Glutamatergic neuron (in vitro differentiated cells): ENCODE measurements at regions not wholly inside any gene's neighbourhood (a gene's known extent, or its start where the extent isn't known, plus 50 kb on each side); places are given as distances from the start of the nearest gene placed in this dataset.

Source experiments
- DNase-seq: peaks from one replicate; pipeline ENCODE4 v3.0.0; 2022
- H3K27ac Mint-ChIP-seq: one replicate; pipeline ENCODE4 v1.8.0; 2020; ENCODE audit warnings: mild to moderate bottlenecking, mixed read lengths, inconsistent platforms; ENCODE audit not compliant: unreplicated experiment
- H3K27me3 Mint-ChIP-seq: one replicate; pipeline ENCODE4 v1.8.0; 2020; ENCODE audit warnings: mild to moderate bottlenecking, moderate library complexity, mixed read lengths, inconsistent platforms; ENCODE audit not compliant: unreplicated experiment
- H3K36me3 Mint-ChIP-seq: one replicate; pipeline ENCODE4 v1.8.0; 2020; ENCODE audit warnings: mild to moderate bottlenecking, mixed read lengths, inconsistent platforms; ENCODE audit not compliant: unreplicated experiment
- H3K4me1 Mint-ChIP-seq: one replicate; pipeline ENCODE4 v1.8.0; 2020; ENCODE audit warnings: mild to moderate bottlenecking, low read depth, mixed read lengths, inconsistent platforms; ENCODE audit not compliant: unreplicated experiment
- H3K4me3 Mint-ChIP-seq: one replicate; pipeline ENCODE4 v1.8.0; 2020; ENCODE audit warnings: mild to moderate bottlenecking, mixed read lengths, inconsistent platforms; ENCODE audit not compliant: unreplicated experiment
- H3K9me3 Mint-ChIP-seq: one replicate; pipeline ENCODE4 v1.8.0; 2020; ENCODE audit warnings: mild to moderate bottlenecking, moderate library complexity, mixed read lengths, inconsistent platforms; ENCODE audit not compliant: unreplicated experiment
- CTCF ChIP-seq: fragments of 200-600 bp; sonication (generic); IDR thresholded peaks from one replicate; pipeline ENCODE4 v1.5.0; 2021; ENCODE audit not compliant: partially characterized antibody, unreplicated experiment

GRCh38 chr11:87942786-87943185 lies 232.5 kb downstream of the RAB38 start:
- no peak for TF ChIP-seq CTCF
- Mint-ChIP-seq H3K9me3 (no peaks in the 10 kb centered on the region), H3K27ac (no peak overlapping the region), H3K4me3 (no peak overlapping the region), H3K36me3 (no peaks in the 10 kb centered on the region), H3K27me3 (no peaks in the 10 kb centered on the region), H3K4me1 (no peaks in the 10 kb centered on the region)
- DNase-seq = no peak

GRCh38 chr11:87934182-87934581 lies 241.1 kb downstream of the RAB38 start:
- Mint-ChIP-seq H3K4me3 (no peak overlapping the region), H3K4me1 (no peaks in the 10 kb centered on the region), H3K36me3 (no peaks in the 10 kb centered on the region), H3K27ac (no peak overlapping the region), H3K9me3 (no peaks in the 10 kb centered on the region), H3K27me3 (no peaks in the 10 kb centered on the region)
- DNase-seq = no peak
- TF ChIP-seq CTCF = no peak

- no peak overlapping the region for H3K27ac Mint-ChIP-seq
- no peak for DNase-seq
- no peak overlapping the region for H3K4me3 Mint-ChIP-seq
These were observed 248.8 kb downstream of the RAB38 start for GRCh38 chr11:87926250-87926970.

GRCh38 chr11:87924125-87924524 lies 251.1 kb downstream of the RAB38 start:
- Mint-ChIP-seq H3K4me1 (no peaks in the 10 kb centered on the region), H3K27me3 (no peaks in the 10 kb centered on the region), H3K9me3 (no peaks in the 10 kb centered on the region), H3K27ac (no peak overlapping the region), H3K36me3 (no peaks in the 10 kb centered on the region), H3K4me3 (no peak overlapping the region)
- no peak for TF ChIP-seq CTCF
- DNase-seq = no peak

More at GRCh38 chr11:87926250-87926970, 248.8 kb downstream of the RAB38 start:
- Mint-ChIP-seq H3K9me3 (no peaks in the 10 kb centered on the region), H3K36me3 (no peaks in the 10 kb centered on the region), H3K4me1 (no peaks in the 10 kb centered on the region), H3K27me3 (no peaks in the 10 kb centered on the region)
- no peak for TF ChIP-seq CTCF

GRCh38 chr11:87917111-87917510 lies 258.1 kb downstream of the RAB38 start:
- Mint-ChIP-seq H3K27me3 (no peaks in the 10 kb centered on the region), H3K9me3 (no peaks in the 10 kb centered on the region), H3K36me3 (no peaks in the 10 kb centered on the region), H3K4me1 (no peaks in the 10 kb centered on the region), H3K4me3 (no peak overlapping the region), H3K27ac (no peak overlapping the region)
- TF ChIP-seq CTCF = no peak
- no peak for DNase-seq
